ENCODE measurements at regions not wholly inside any gene's neighbourhood (a gene's known extent, or its start where the extent isn't known, plus 50 kb on each side); places are given as distances from the start of the nearest gene placed in this dataset.

DNA sequence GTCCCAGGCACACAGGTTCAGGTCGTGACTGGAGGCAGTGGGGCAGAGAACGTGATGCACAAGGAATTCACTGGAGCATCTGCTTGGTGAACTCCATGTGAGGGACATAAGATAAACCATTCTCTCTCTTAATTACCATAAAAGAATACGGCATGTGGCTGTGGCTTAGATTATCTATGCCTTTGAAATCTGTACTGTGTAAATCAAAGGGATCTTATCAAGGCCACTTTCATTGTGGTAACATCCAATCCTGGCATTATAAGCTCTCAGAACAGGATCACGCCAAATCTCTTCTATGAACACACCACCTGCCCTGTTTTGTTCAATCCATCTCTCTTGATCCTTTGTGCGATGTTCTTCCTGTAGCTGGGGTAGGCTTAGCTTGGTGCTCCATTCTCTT, 192.3 kb downstream of the SPATA18 start:
- TF ChIP-seq, protein P1, sequence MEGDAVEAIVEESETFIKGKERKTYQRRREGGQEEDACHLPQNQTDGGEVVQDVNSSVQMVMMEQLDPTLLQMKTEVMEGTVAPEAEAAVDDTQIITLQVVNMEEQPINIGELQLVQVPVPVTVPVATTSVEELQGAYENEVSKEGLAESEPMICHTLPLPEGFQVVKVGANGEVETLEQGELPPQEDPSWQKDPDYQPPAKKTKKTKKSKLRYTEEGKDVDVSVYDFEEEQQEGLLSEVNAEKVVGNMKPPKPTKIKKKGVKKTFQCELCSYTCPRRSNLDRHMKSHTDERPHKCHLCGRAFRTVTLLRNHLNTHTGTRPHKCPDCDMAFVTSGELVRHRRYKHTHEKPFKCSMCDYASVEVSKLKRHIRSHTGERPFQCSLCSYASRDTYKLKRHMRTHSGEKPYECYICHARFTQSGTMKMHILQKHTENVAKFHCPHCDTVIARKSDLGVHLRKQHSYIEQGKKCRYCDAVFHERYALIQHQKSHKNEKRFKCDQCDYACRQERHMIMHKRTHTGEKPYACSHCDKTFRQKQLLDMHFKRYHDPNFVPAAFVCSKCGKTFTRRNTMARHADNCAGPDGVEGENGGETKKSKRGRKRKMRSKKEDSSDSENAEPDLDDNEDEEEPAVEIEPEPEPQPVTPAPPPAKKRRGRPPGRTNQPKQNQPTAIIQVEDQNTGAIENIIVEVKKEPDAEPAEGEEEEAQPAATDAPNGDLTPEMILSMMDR (IDR thresholded peaks at IDR 0.05; ENCODE audit: unreplicated experiment) = no peak
- no peak overlapping the region for H3K27ac Mint-ChIP-seq (ENCODE audit: unreplicated experiment)
- no peak overlapping the region for H3K4me3 Mint-ChIP-seq (ENCODE audit: unreplicated experiment)
- peaks cover 6% of the 10 kb centered on the region for H3K4me1 Mint-ChIP-seq (ENCODE audit: unreplicated experiment)
- no peaks in the 10 kb centered on the region for H3K36me3 Mint-ChIP-seq (ENCODE audit: low read depth, unreplicated experiment)
- no peak for DNase-seq (ENCODE audit: low spot score)
- H3K27me3 Mint-ChIP-seq (ENCODE audit: unreplicated experiment) = peaks cover 2% of the 10 kb centered on the region
- no peaks in the 10 kb centered on the region for H3K9me3 Mint-ChIP-seq (ENCODE audit: unreplicated experiment)

DNA sequence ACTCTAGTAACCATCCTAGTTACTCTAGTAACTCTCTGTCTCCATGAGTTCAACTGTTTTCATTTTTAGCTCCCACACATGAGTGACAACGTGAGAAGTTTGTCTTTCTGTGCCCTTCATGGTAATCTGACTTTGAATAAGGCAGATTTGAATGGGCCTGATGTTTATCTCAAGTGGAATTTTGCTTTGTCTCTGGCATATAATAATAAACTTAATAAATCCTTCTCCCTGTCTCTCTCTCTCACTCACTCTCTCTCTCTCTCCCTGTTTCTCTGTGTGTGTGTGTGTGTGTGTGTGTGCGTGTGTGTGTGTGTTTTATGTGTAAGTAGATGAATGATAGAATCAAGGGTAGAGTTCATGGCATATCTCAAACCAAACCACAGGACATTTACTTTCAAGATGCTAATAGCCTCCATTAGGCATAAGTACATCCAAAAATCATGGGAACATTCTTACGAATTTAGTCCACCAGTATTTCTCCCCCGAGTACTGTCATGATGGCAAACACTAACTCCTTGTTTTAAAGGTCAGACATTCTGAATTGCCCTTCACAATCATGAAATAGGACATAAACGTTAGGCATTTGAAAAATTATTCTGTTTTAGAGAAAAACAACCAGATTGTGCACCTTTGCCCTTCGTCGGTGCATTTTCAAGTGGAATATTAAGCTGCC, 193.1 kb downstream of the SPATA18 start:
- Mint-ChIP-seq H3K36me3 (ENCODE audit: low read depth, unreplicated experiment) (no peaks in the 10 kb centered on the region), H3K9me3 (ENCODE audit: unreplicated experiment) (no peaks in the 10 kb centered on the region), H3K27me3 (ENCODE audit: unreplicated experiment) (peaks cover 2% of the 10 kb centered on the region), H3K4me1 (ENCODE audit: unreplicated experiment) (peaks cover 6% of the 10 kb centered on the region), H3K4me3 (ENCODE audit: unreplicated experiment) (no peak overlapping the region), H3K27ac (ENCODE audit: unreplicated experiment) (no peak overlapping the region)
- DNase-seq (ENCODE audit: low spot score) = no peak
- TF ChIP-seq, protein P1 (IDR thresholded peaks at IDR 0.05; ENCODE audit: unreplicated experiment) = no peak

DNA sequence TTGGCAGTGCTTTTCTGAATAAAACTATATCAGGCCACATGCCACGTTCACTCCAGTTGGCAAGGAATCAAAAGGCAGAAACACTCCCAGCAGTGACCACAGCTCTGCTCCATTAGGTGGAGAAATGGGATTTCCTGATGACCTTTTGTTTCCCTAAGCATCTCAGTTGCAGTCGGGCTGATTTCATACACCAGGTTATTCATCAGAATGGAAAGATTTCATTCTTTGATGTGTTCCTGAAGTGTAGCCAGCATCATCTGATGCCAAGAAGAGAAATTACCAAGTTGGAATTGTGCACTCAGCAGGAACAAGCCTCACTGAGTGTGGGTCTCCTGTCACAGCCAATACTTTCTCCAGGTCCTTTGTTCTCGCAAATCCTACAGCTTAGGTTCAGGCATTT, 193.7 kb downstream of the SPATA18 start:
- no peaks in the 10 kb centered on the region for H3K9me3 Mint-ChIP-seq (ENCODE audit: unreplicated experiment)
- H3K4me1 Mint-ChIP-seq (ENCODE audit: unreplicated experiment) = peaks cover 5% of the 10 kb centered on the region
- TF ChIP-seq, protein P1 (IDR thresholded peaks at IDR 0.05; ENCODE audit: unreplicated experiment) = no peak

DNA sequence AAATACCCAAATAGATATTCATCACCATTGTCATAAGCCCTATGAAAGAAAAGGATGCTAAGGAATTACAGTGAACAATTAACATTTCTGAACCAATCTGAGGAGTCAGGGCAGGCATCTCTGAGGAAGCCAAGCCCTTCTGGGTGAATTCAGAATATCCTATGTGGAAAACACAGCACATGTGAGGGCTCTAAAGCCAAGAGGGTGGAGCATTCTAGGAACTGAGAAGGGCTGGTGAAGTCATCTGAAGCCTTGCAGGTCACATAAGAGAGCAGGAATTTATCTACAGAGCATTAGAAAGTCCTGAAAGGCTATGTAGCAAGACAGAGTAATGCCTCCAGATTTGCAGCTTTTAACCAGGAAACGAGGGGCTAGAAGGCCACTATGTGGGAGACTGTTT, 195.7 kb downstream of the SPATA18 start:
- Mint-ChIP-seq H3K4me3 (ENCODE audit: unreplicated experiment) (no peak overlapping the region), H3K9me3 (ENCODE audit: unreplicated experiment) (peaks cover 6% of the 10 kb centered on the region), H3K36me3 (ENCODE audit: low read depth, unreplicated experiment) (peaks cover 2% of the 10 kb centered on the region), H3K27me3 (ENCODE audit: unreplicated experiment) (peaks cover 2% of the 10 kb centered on the region), H3K27ac (ENCODE audit: unreplicated experiment) (no peak overlapping the region), H3K4me1 (ENCODE audit: unreplicated experiment) (no peaks in the 10 kb centered on the region)
- no peak for DNase-seq (ENCODE audit: low spot score)
- TF ChIP-seq, protein P1 (IDR thresholded peaks at IDR 0.05; ENCODE audit: unreplicated experiment) = no peak

More for the DNA sequence above, 193.7 kb downstream of the SPATA18 start:
- Mint-ChIP-seq H3K27me3 (ENCODE audit: unreplicated experiment) (peaks cover 2% of the 10 kb centered on the region), H3K27ac (ENCODE audit: unreplicated experiment) (no peak overlapping the region), H3K36me3 (ENCODE audit: low read depth, unreplicated experiment) (no peaks in the 10 kb centered on the region), H3K4me3 (ENCODE audit: unreplicated experiment) (no peak overlapping the region)
- no peak for DNase-seq (ENCODE audit: low spot score)

DNA sequence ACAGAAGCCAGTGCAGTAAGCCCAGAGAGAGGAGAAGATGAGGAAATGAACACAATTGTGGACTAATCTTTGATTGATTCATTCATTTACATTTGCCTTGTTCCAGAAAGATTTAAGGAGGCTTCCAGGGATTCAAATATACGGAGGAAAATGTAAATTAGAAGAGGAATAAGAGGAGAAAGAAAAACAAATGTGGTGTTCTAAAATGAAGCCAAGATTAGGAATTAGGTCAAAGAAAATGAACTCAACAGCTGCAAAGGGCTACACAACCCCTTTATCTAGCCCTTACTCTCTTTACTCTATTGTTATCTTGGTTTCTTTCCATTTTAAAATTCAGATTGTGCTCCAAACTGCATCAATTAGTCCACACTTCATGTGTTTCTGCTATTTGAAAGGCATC, 196.8 kb downstream of the SPATA18 start:
- TF ChIP-seq, protein P1 (IDR thresholded peaks at IDR 0.05; ENCODE audit: unreplicated experiment) = no peak
- Mint-ChIP-seq H3K4me1 (ENCODE audit: unreplicated experiment) (no peaks in the 10 kb centered on the region), H3K36me3 (ENCODE audit: low read depth, unreplicated experiment) (peaks cover 6% of the 10 kb centered on the region), H3K9me3 (ENCODE audit: unreplicated experiment) (peaks cover 13% of the 10 kb centered on the region), H3K4me3 (ENCODE audit: unreplicated experiment) (no peak overlapping the region), H3K27me3 (ENCODE audit: unreplicated experiment) (no peaks in the 10 kb centered on the region), H3K27ac (ENCODE audit: unreplicated experiment) (no peak overlapping the region)
- DNase-seq (ENCODE audit: low spot score) = no peak

Data from endothelial cell (in vitro differentiated cells).